ENCODE measurements at regions not wholly inside any gene's neighbourhood (a gene's known extent, or its start where the extent isn't known, plus 50 kb on each side); places are given as distances from the start of the nearest gene placed in this dataset.

DNA sequence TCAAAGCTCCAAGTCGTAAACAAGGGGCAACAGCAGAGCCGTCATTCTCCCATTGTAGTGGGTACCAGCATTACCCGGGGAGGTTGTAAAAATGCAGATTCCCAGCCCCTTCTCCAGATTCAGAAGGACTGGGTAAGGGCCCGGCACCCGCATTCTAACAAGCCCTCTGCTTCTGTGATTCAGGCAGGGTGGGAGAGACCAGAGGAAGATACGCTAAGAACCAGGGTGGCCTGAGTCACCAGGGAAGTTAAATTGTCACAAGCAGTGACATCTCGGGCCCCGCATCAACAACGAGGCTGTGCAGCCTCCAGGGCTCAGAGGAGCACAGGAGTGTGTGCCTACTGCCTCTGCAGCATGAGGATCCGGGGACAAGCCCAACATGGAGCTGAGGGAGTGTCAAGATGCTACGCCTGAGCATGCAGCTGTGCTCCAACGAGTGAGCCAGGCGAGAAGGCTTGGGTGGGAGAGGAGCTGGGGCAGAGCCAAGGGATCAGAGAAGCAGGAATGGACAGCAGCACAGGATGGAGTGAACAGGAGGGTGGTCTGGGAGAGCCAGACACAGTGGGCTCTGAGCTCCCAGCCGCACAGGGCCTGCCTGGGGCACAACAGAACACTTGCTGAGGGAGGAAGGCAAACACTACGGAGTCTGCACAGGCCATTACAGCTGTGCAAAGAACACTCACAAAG lies 68.5 kb downstream of the CPN2 start:
- Histone ChIP-seq H3K27ac (ENCODE audit: poor library complexity, severe bottlenecking) (no peak overlapping the region), H3K4me3 (ENCODE audit: severe bottlenecking) (no peak overlapping the region), H3K9me3 (ENCODE audit: severe bottlenecking) (no peaks in the 10 kb centered on the region), H3K4me1 (ENCODE audit: insufficient read depth, poor library complexity, severe bottlenecking) (no peaks in the 10 kb centered on the region), H3K36me3 (ENCODE audit: low read depth) (no peaks in the 10 kb centered on the region), H3K27me3 (ENCODE audit: insufficient read depth, poor library complexity, severe bottlenecking) (no peaks in the 10 kb centered on the region)
- DNase-seq (ENCODE audit: low spot score) = peak; percentile 24
- ATAC-seq (ENCODE audit: low read depth) = no peak
- TF ChIP-seq CTCF (IDR thresholded peaks at IDR 0.05; ENCODE audit: poor library complexity, severe bottlenecking) = no peak

DNA sequence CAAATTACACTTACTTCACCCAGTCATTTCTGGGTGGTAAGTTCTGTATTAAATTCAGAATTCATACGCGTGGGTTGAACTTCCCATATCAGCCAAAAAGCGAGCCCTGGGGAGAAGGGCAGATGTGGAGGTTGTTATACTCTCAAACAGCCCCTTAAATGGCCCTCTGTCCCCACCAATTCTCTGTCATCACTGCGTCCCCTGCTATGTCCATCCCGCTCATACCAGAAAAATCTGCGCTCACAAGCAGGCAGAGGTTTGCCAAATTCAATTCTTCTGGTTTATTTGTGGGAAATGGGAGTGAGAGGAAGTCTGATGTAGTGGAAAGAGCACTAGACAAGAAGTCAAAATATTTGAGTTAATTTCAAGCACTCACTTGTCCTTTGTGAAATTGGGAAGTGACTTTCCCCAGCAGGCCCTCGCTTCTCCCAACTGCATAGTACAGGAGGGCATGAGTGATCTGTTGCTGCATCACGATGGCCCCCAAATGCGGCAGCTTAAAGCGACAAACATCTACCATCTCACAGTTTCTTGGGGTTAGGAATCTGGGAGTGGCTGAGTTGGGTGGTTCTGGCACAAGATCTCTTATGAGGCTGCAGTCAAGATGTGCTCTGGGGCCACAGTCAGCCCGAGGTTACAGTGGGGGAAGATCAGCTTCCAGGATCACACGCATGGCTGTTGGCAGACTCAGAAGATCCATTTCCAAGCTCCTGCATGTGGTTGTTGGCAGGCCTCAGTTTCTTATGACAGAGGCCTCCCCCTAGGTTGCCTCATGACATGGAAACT lies 67.7 kb downstream of the CPN2 start:
- H3K27ac ChIP-seq (ENCODE audit: poor library complexity, severe bottlenecking) = no peak overlapping the region
- no peaks in the 10 kb centered on the region for H3K9me3 ChIP-seq (ENCODE audit: severe bottlenecking)
- H3K4me1 ChIP-seq (ENCODE audit: insufficient read depth, poor library complexity, severe bottlenecking) = no peaks in the 10 kb centered on the region
- DNase-seq (ENCODE audit: low spot score) = peak; percentile 15
- H3K27me3 ChIP-seq (ENCODE audit: insufficient read depth, poor library complexity, severe bottlenecking) = no peaks in the 10 kb centered on the region
- no peak for TF ChIP-seq CTCF (IDR thresholded peaks at IDR 0.05; ENCODE audit: poor library complexity, severe bottlenecking)
- no peak for ATAC-seq (ENCODE audit: low read depth)
- no peak overlapping the region for H3K4me3 ChIP-seq (ENCODE audit: severe bottlenecking)
- H3K36me3 ChIP-seq (ENCODE audit: low read depth) = no peaks in the 10 kb centered on the region

- DNase-seq (ENCODE audit: low spot score) = peak; percentile 12
Observed at GRCh38 chr3:194284351-194284750, 66.8 kb downstream of the CPN2 start.

GRCh38 chr3:194285024-194285849 lies 65.9 kb downstream of the CPN2 start:
- DNase-seq (ENCODE audit: low spot score) = peak; percentile 19
- no peak overlapping the region for H3K27ac ChIP-seq (ENCODE audit: poor library complexity, severe bottlenecking)
- no peaks in the 10 kb centered on the region for H3K27me3 ChIP-seq (ENCODE audit: insufficient read depth, poor library complexity, severe bottlenecking)
- H3K4me3 ChIP-seq (ENCODE audit: severe bottlenecking) = no peak overlapping the region
- no peaks in the 10 kb centered on the region for H3K9me3 ChIP-seq (ENCODE audit: severe bottlenecking)
- ATAC-seq (ENCODE audit: low read depth) = peak; percentile 85
- TF ChIP-seq CTCF (IDR thresholded peaks at IDR 0.05; ENCODE audit: poor library complexity, severe bottlenecking) = no peak
- no peaks in the 10 kb centered on the region for H3K4me1 ChIP-seq (ENCODE audit: insufficient read depth, poor library complexity, severe bottlenecking)
- H3K36me3 ChIP-seq (ENCODE audit: low read depth) = no peaks in the 10 kb centered on the region

More at GRCh38 chr3:194284351-194284750, 66.8 kb downstream of the CPN2 start:
- Histone ChIP-seq H3K9me3 (ENCODE audit: severe bottlenecking) (no peaks in the 10 kb centered on the region), H3K4me1 (ENCODE audit: insufficient read depth, poor library complexity, severe bottlenecking) (no peaks in the 10 kb centered on the region), H3K27me3 (ENCODE audit: insufficient read depth, poor library complexity, severe bottlenecking) (no peaks in the 10 kb centered on the region), H3K4me3 (ENCODE audit: severe bottlenecking) (no peak overlapping the region), H3K36me3 (ENCODE audit: low read depth) (no peaks in the 10 kb centered on the region), H3K27ac (ENCODE audit: poor library complexity, severe bottlenecking) (no peak overlapping the region)
- TF ChIP-seq CTCF (IDR thresholded peaks at IDR 0.05; ENCODE audit: poor library complexity, severe bottlenecking) = no peak
- ATAC-seq (ENCODE audit: low read depth) = no peak
